ENCODE measurements at regions not wholly inside any gene's neighbourhood (a gene's known extent, or its start where the extent isn't known, plus 50 kb on each side); places are given as distances from the start of the nearest gene placed in this dataset.

DNA sequence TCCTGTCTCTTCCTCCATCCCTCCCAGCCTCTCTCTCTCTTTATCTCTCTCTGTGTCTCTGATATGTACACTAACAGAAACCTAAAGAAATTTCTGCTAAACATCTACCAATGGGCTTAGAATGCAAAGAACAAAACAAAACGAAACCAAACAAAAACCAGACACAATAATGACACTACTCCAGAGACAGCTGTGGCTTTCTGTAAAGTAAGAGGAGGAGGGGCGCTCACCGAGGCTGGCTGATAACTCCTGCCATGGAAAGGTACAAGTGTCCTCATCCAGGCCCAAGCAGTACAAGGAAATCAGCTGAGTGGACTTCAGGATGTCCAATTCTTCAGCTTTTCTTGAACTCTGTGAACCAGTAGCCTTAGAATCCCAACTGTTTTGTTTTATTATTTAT lies 70.4 kb upstream of the FZD8 start:
- no peak for DNase-seq (ENCODE audit: low spot score in 2 of 2)
- 63 to 66% methylated on average over 3 of the region's 3 CpGs for WGBS, 2 donors

DNA sequence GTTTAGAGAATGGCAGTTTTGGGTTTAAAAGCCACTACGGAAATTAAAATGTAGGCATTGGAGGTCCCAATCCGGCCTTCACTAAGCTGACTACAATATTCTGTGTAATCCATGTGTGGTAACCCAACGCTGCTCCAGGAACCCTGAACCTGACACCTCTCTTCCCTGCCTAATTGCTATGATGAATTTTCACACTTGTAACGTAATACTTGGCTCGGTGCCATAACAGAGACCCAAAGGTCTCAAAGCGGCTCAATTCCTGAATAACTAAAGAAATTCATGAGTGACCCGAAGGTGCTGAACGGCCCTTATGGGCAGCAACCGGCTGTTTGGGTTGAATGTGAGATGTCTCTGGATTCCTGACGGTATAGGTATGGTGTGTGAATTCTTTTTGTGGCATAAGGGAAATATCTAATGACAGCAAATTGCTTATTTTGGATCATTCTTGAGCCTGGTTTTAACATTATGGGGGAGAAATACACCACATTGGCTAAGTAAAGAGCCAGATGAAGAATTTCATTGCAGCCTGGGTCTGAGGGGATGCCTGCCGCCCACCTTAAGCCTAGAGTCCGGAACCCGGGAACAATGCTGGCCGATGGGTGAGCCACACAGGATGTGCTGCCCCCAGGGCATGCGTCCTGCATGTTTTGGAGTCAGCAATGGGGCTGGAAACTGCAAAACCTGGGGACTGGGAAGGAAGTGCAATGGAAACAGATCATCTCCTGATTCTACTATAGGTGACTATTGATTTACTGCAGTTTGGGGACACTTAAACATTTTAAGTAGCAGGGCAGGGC lies 69.7 kb upstream of the FZD8 start:
- no peak overlapping the region for H3K4me3 ChIP-seq (ENCODE audit: low read depth, poor library complexity, severe bottlenecking)
- DNase-seq (ENCODE audit: low spot score in 2 of 2), result no peak
- intact Hi-C loops (cut with DNase I; ENCODE audit: low total_unique reads), result no loop called here
- WGBS, 2 donors, result 62 to 63% methylated on average over 15 of the region's 15 CpGs
- TF ChIP-seq, protein P1, sequence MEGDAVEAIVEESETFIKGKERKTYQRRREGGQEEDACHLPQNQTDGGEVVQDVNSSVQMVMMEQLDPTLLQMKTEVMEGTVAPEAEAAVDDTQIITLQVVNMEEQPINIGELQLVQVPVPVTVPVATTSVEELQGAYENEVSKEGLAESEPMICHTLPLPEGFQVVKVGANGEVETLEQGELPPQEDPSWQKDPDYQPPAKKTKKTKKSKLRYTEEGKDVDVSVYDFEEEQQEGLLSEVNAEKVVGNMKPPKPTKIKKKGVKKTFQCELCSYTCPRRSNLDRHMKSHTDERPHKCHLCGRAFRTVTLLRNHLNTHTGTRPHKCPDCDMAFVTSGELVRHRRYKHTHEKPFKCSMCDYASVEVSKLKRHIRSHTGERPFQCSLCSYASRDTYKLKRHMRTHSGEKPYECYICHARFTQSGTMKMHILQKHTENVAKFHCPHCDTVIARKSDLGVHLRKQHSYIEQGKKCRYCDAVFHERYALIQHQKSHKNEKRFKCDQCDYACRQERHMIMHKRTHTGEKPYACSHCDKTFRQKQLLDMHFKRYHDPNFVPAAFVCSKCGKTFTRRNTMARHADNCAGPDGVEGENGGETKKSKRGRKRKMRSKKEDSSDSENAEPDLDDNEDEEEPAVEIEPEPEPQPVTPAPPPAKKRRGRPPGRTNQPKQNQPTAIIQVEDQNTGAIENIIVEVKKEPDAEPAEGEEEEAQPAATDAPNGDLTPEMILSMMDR (IDR thresholded peaks at IDR 0.05), result no peak
- no peak for TF ChIP-seq POLR2A (IDR thresholded peaks at IDR 0.05)

More for the DNA sequence above, 70.4 kb upstream of the FZD8 start:
- intact Hi-C loops (cut with DNase I; ENCODE audit: low total_unique reads), result no loop called here
- no peak overlapping the region for H3K4me3 ChIP-seq (ENCODE audit: low read depth, poor library complexity, severe bottlenecking)
- TF ChIP-seq POLR2A (IDR thresholded peaks at IDR 0.05), result no peak
- TF ChIP-seq, protein P1 (IDR thresholded peaks at IDR 0.05), result no peak

DNA sequence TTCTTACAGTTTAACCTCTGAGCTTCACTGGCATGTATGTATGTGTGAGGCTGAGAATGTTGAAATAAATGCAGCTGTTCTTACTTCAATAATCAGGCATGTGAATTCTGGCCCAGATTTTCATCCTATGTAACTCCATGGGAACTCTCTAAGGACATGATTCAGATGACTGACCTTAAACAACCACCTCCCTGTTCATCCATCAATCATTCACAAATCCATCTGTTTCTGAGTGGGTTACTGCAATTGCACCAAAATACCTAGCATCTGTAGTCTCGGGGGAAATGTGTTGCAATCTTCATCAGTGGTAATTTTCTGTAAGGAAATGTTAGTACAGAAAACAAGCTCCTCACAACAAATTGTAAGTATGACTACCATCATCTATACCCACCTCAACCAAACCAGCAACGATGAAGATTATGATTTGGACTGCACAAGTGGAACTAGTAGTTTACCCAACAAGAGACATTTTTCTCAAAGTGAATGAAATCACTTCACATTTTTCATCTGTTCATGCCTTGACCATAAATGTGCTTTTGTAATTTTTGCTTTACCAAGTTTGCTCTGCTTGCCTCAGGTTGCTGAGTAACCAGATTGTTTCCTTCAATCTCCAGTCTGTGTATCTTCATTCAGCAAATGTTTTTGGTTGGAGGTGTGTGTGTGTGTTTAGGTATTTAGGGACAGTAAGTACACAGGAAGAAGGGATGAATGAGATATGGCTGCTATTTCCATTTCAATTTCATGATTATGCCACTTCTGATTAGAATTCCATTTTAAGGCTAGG lies 65.7 kb upstream of the FZD8 start:
- no peak for DNase-seq (ENCODE audit: low spot score in 2 of 2)
- intact Hi-C loops (cut with DNase I; ENCODE audit: low total_unique reads), result no loop called here
- H3K4me3 ChIP-seq (ENCODE audit: low read depth, poor library complexity, severe bottlenecking), result no peak overlapping the region
- 85 to 90% methylated on average over 2 of the region's 2 CpGs for WGBS, 2 donors
- TF ChIP-seq, protein P1 (IDR thresholded peaks at IDR 0.05), result no peak
- no peak for TF ChIP-seq POLR2A (IDR thresholded peaks at IDR 0.05)

DNA sequence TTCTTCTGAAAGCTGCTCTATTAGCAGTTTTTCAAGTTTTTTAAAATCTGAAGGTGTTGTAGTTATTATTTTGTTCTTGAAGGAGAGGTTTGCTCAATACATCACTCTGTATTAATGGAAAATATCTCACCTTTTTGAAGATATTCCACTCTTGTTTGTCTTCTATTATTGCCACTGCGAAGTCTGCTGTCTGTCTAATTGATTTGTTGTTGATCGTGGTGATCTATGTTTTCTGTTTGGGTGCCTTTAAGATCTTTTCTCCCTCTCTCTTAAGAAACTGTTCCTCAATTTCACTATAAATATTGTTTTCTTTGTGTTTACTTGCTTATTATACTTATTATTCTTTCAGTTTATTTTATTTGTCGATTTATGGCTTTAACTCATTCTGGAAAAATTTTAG lies 64.9 kb upstream of the FZD8 start:
- no peak for TF ChIP-seq POLR2A (IDR thresholded peaks at IDR 0.05)
- TF ChIP-seq, protein P1 (IDR thresholded peaks at IDR 0.05), result no peak
- no peak for DNase-seq (ENCODE audit: low spot score in 2 of 2)
- no peak overlapping the region for H3K4me3 ChIP-seq (ENCODE audit: low read depth, poor library complexity, severe bottlenecking)
- WGBS, 2 donors, result 92 to 95% methylated on average over 3 of the region's 3 CpGs
- intact Hi-C loops (cut with DNase I; ENCODE audit: low total_unique reads), result no loop called here

DNA sequence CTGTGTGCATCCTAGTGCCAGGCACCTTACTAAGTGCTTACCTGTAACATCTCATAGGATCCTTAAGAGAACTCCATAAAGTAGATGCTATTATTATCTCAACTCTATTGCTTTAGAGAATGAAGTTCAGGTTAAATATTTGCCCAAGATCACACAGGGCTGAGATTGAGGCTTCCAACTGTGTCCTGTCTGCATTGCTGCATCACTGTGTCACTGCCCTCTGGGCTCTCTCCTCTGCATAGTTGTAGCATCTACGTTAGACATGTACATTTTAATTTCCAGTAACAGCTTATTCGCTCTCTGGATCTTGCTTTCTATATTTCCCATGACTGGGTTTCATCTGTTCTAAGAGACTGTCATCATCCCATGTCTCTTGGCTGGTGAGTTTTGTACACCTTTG lies 63.6 kb upstream of the FZD8 start:
- TF ChIP-seq, protein P1 (IDR thresholded peaks at IDR 0.05), result no peak
- intact Hi-C loops (cut with DNase I; ENCODE audit: low total_unique reads), result no loop called here
- H3K4me3 ChIP-seq (ENCODE audit: low read depth, poor library complexity, severe bottlenecking), result no peak overlapping the region
- WGBS, 2 donors, result 79 to 85% methylated on average over 2 of the region's 2 CpGs
- DNase-seq (ENCODE audit: low spot score in 2 of 2), result no peak

Data from lower leg skin (tissue), 4 donors.